Esophagus squamous epithelium (tissue), 5 donors: ENCODE measurements at regions not wholly inside any gene's neighbourhood (a gene's known extent, or its start where the extent isn't known, plus 50 kb on each side); places are given as distances from the start of the nearest gene placed in this dataset.

Experiments used
- DNase-seq: peaks from one replicate; lab custom pipeline; 2025; lab: John Stamatoyannopoulos, UW
- H3K27ac ChIP-seq, 4 donors: fragments of 200-600 bp; sonication (generic); one replicate each; pipeline ENCODE4 v1.5.1; 2016 to 2019; ENCODE audit warnings: mild to moderate bottlenecking in 1 of 4
- H3K27me3 ChIP-seq, 4 donors: fragments of 200-600 bp; sonication (generic); 1 replicate in 3 of 4; 2 replicates in 1 of 4; pipeline versions ENCODE4 v1.5.1 to v1.6.0; 2017 to 2021; ENCODE audit warnings: antibody characterized with exemption in 1 of 4
- H3K36me3 ChIP-seq, 3 donors: fragments of 200-600 bp; sonication (generic); one replicate each; pipeline ENCODE4 v1.5.1; 2016 to 2019
- H3K4me1 ChIP-seq, 3 donors: fragments of 200-600 bp; sonication (generic); one replicate each; pipeline ENCODE4 v1.5.1; 2017 to 2019
- H3K4me3 ChIP-seq, 4 donors: fragments of 200-600 bp; sonication (generic); 1 replicate in 3 of 4; 2 replicates in 1 of 4; pipeline ENCODE4 v1.5.1; 2016 to 2019; ENCODE audit warnings: mild to moderate bottlenecking in 2 of 4, moderate library complexity in 1 of 4
- H3K9me3 ChIP-seq, 3 donors: fragments of 200-600 bp; sonication (generic); one replicate each; pipeline ENCODE4 v1.5.1; 2016 to 2019
- CTCF ChIP-seq, 6 experiments: fragments of 450-650 bp in 4 of 6; fragments of 200-600 bp in 2 of 6; sonication (generic) in 2 of 6; IDR thresholded peaks; one replicate each; pipeline ENCODE4 v1.5.1; 2016 to 2019; ENCODE audit warnings: antibody characterized with exemption in 6 of 6, mild to moderate bottlenecking in 4 of 6, moderate library complexity in 4 of 6
- POLR2A ChIP-seq, 4 donors: fragments of 450-650 bp; IDR thresholded peaks; one replicate each; pipeline ENCODE4 v1.6.1; 2017; ENCODE audit warnings: antibody characterized with exemption in 4 of 4, mild to moderate bottlenecking in 4 of 4, moderate library complexity in 3 of 4
- WGBS, 2 donors: methylation state at CpG; one replicate each; pipeline ENCODE4 v1.1.5; 2018; 5-methylcytosine and 5-hydroxymethylcytosine counted together
- intact Hi-C: fragments of 100-400 bp; cut with DNase I; formaldehyde crosslinking; loops from one replicate; pipeline ENCODE4 v1.15.0; 2022
- donor health status: DM: yes; HTN: yes; CAD: no.

GRCh38 chrX:137424679-137425078, 141.2 kb upstream of the ZIC3 start:
- peaks cover 0 to 11% (median 0%) of the 10 kb centered on the region in 3 donors for H3K9me3 ChIP-seq
- 10 to 16% methylated on average over 7 to 13 of the region's 15 CpGs for WGBS, 2 donors
- no peak for DNase-seq
- no peaks in the 10 kb centered on the region for H3K36me3 ChIP-seq
- H3K4me3 ChIP-seq, result no peak overlapping the region
- no peak overlapping the region for H3K27ac ChIP-seq
- intact Hi-C loops, result no loop called here
- TF ChIP-seq POLR2A (IDR thresholded peaks at IDR 0.05) (no peak), CTCF (IDR thresholded peaks at IDR 0.05) (no peak)
- peaks cover 8 to 89% (median 35%) of the 10 kb centered on the region in 4 donors for H3K27me3 ChIP-seq
- H3K4me1 ChIP-seq, result peaks cover 0 to 26% (median 5%) of the 10 kb centered on the region in 3 donors

- Histone ChIP-seq H3K9me3 (peaks cover 0 to 5% (median 0%) of the 10 kb centered on the region in 3 donors), H3K27me3 (peaks cover 8 to 75% (median 26%) of the 10 kb centered on the region in 4 donors), H3K4me1 (peaks cover 0 to 14% (median 0%) of the 10 kb centered on the region in 3 donors), H3K4me3 (no peak overlapping the region), H3K27ac (no peak overlapping the region), H3K36me3 (no peaks in the 10 kb centered on the region)
- no peak for TF ChIP-seq CTCF (IDR thresholded peaks at IDR 0.05)
- TF ChIP-seq POLR2A (IDR thresholded peaks at IDR 0.05), result no peak
- 10 to 17% methylated on average over 3 of the region's 3 CpGs for WGBS, 2 donors
- no peak for DNase-seq
- intact Hi-C loops, result no loop called here
Measured at GRCh38 chrX:137423241-137423640, 142.7 kb upstream of the ZIC3 start.

- H3K4me3 ChIP-seq, result no peak overlapping the region
- no peak for TF ChIP-seq CTCF (IDR thresholded peaks at IDR 0.05)
- no peak for TF ChIP-seq POLR2A (IDR thresholded peaks at IDR 0.05)
- H3K4me1 ChIP-seq, result no peaks in the 10 kb centered on the region
- WGBS, 2 donors, result 44 to 60% methylated on average over 2 of the region's 2 CpGs
- intact Hi-C loops, result no loop called here
- DNase-seq, result no peak
- no peak overlapping the region for H3K27ac ChIP-seq
- no peaks in the 10 kb centered on the region for H3K36me3 ChIP-seq
- H3K27me3 ChIP-seq, result peaks cover 0 to 23% (median 1%) of the 10 kb centered on the region in 4 donors
- no peaks in the 10 kb centered on the region for H3K9me3 ChIP-seq
Measured at GRCh38 chrX:137418086-137418485, 147.8 kb upstream of the ZIC3 start.

GRCh38 chrX:137413190-137413589, 152.7 kb upstream of the ZIC3 start:
- TF ChIP-seq CTCF (IDR thresholded peaks at IDR 0.05) (no peak), POLR2A (IDR thresholded peaks at IDR 0.05) (no peak)
- no peak for DNase-seq
- Histone ChIP-seq H3K27me3 (peaks cover 0 to 3% (median 0%) of the 10 kb centered on the region in 4 donors), H3K9me3 (no peaks in the 10 kb centered on the region), H3K4me3 (no peak overlapping the region), H3K4me1 (no peaks in the 10 kb centered on the region), H3K27ac (no peak overlapping the region), H3K36me3 (no peaks in the 10 kb centered on the region)
- intact Hi-C loops, result no loop called here
- 41 to 58% methylated on average over 3 of the region's 3 CpGs for WGBS, 2 donors

- no peaks in the 10 kb centered on the region for H3K27me3 ChIP-seq
- no peak overlapping the region for H3K27ac ChIP-seq
- TF ChIP-seq POLR2A (IDR thresholded peaks at IDR 0.05) (no peak), CTCF (IDR thresholded peaks at IDR 0.05) (no peak)
- H3K4me3 ChIP-seq, result no peak overlapping the region
- no peaks in the 10 kb centered on the region for H3K36me3 ChIP-seq
- DNase-seq, result no peak
- H3K9me3 ChIP-seq, result no peaks in the 10 kb centered on the region
- 76 to 92% methylated on average over 7 to 16 of the region's 26 CpGs for WGBS, 2 donors
- H3K4me1 ChIP-seq, result no peaks in the 10 kb centered on the region
- intact Hi-C loops, result no loop called here
Measured at GRCh38 chrX:137405449-137406140, 160.3 kb upstream of the ZIC3 start.
